ENCODE measurements at regions not wholly inside any gene's neighbourhood (a gene's known extent, or its start where the extent isn't known, plus 50 kb on each side); places are given as distances from the start of the nearest gene placed in this dataset.

DNA sequence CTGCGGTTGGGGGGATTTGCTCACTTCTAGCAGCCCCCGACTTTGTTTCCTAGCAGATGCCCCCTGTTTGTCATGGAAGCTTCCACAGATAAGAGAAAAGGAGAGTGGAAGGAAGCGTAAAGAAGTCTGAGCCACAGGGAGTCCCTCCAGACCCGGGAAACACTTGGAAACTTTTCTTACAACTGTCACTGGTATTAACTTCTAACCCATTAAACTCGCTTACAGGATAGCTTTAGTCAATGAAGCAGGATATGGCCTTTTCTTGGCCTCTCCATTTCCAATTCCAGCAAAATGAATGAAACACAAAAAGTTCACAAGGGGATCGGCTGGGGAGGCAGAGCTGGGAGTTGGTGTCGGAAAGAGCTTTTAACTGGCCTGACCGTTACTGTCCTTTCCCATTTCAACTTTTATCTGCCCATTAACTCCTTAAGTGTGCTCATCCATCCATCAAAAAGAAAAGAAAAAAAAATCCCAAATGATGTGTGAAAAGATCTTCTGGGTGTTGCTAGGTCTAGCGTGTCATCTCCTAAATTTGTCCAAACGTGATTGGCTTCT lies 231.9 kb upstream of the ARGLU1 start:
- TF ChIP-seq POLR2AphosphoS5 (IDR thresholded peaks at IDR 0.05) = no peak
- TF ChIP-seq, protein P1, sequence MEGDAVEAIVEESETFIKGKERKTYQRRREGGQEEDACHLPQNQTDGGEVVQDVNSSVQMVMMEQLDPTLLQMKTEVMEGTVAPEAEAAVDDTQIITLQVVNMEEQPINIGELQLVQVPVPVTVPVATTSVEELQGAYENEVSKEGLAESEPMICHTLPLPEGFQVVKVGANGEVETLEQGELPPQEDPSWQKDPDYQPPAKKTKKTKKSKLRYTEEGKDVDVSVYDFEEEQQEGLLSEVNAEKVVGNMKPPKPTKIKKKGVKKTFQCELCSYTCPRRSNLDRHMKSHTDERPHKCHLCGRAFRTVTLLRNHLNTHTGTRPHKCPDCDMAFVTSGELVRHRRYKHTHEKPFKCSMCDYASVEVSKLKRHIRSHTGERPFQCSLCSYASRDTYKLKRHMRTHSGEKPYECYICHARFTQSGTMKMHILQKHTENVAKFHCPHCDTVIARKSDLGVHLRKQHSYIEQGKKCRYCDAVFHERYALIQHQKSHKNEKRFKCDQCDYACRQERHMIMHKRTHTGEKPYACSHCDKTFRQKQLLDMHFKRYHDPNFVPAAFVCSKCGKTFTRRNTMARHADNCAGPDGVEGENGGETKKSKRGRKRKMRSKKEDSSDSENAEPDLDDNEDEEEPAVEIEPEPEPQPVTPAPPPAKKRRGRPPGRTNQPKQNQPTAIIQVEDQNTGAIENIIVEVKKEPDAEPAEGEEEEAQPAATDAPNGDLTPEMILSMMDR (IDR thresholded peaks at IDR 0.05) = no peak
- no peak for TF ChIP-seq POLR2A (IDR thresholded peaks at IDR 0.05)

Data from breast epithelium (tissue), 3 donors.